BJ (cell line): ENCODE measurements at regions not wholly inside any gene's neighbourhood (a gene's known extent, or its start where the extent isn't known, plus 50 kb on each side); places are given as distances from the start of the nearest gene placed in this dataset.
A peak's percentile ranks its signal among the peaks of the same experiment; 100 is the strongest.

Source experiments
- CTCF ChIA-PET: fragments of 350-600 bp; formaldehyde crosslinking; extraction: SDS; loops from one replicate; lab custom pipeline; 2021; ENCODE audit warnings: antibody characterized with exemption, inconsistent platforms; lab: Yijun Ruan, JAX
- POLR2A ChIA-PET: fragments of 300-600 bp; sonication (Branson Sonifier 250); formaldehyde crosslinking; extraction: SDS; loops from one replicate; lab custom pipeline; 2021; ENCODE audit warnings: antibody characterized with exemption; lab: Charles Lee
- DNase-seq: peaks from one replicate; pipeline ENCODE4 v3.0.0-alpha.2; 2011; ENCODE audit warnings: low read depth
- H3K27me3 ChIP-seq: 2 replicates; pipeline ENCODE4 v1.6.0; 2011; ENCODE audit warnings: low read length; ENCODE audit not compliant: control insufficient read depth, insufficient read depth
- H3K36me3 ChIP-seq: 2 replicates; pipeline ENCODE4 v1.5.1; 2011; ENCODE audit warnings: low read length; ENCODE audit not compliant: control insufficient read depth, insufficient read depth
- H3K4me3 ChIP-seq: 2 replicates; pipeline ENCODE4 v1.5.1; 2011; ENCODE audit warnings: low read depth, mild to moderate bottlenecking, control low read depth, low read length
- TF ChIP-seq, protein P1 (sequence below): IDR thresholded peaks from 2 replicates; pipeline ENCODE4 v1.5.1; 2011; ENCODE audit warnings: low read depth, mild to moderate bottlenecking, control low read depth, inconsistent platforms, low read length, moderate library complexity; ENCODE audit not compliant: insufficient read depth

DNA sequence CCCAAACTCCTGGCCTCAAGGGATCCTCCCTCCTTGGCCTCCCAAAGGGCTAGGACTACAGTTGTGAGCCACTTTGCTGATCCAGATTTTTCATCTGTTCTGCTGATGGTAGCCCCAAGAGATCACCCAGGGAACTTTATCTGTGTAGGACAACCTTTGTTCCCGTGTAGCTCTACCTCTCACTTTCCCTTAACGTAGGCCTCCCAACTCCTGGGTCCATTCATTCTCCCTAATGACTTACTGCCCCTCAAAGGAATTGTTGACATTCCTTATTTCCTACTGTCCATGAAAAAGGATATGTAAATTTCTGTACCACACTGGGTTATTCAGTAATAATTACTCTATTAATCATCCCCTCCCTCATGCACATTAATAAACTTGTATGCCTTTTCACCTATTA, 51.0 kb upstream of the PHF24 start:
- TF ChIP-seq, protein P1, sequence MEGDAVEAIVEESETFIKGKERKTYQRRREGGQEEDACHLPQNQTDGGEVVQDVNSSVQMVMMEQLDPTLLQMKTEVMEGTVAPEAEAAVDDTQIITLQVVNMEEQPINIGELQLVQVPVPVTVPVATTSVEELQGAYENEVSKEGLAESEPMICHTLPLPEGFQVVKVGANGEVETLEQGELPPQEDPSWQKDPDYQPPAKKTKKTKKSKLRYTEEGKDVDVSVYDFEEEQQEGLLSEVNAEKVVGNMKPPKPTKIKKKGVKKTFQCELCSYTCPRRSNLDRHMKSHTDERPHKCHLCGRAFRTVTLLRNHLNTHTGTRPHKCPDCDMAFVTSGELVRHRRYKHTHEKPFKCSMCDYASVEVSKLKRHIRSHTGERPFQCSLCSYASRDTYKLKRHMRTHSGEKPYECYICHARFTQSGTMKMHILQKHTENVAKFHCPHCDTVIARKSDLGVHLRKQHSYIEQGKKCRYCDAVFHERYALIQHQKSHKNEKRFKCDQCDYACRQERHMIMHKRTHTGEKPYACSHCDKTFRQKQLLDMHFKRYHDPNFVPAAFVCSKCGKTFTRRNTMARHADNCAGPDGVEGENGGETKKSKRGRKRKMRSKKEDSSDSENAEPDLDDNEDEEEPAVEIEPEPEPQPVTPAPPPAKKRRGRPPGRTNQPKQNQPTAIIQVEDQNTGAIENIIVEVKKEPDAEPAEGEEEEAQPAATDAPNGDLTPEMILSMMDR, result no peak
- ChIA-PET CTCF (no interaction called here), POLR2A (no interaction called here)
- DNase-seq, result no peak
- Histone ChIP-seq H3K27me3 (peaks cover 7% of the 10 kb centered on the region), H3K4me3 (no peak overlapping the region), H3K36me3 (no peaks in the 10 kb centered on the region)

GRCh38 chr9:34899535-34900158, 58.4 kb upstream of the PHF24 start:
- Histone ChIP-seq H3K27me3 (peaks cover 7% of the 10 kb centered on the region), H3K36me3 (no peaks in the 10 kb centered on the region), H3K4me3 (no peak overlapping the region)
- ChIA-PET CTCF (interaction anchor here (0.6 to 3.9 kb wide), 47 partner anchors 9 to 580 kb away, joined by 3 to 57 read pairs (median 5); partner anchors contain the start of genes ATOSB, CCL21, DNAJB5 and FANCG), POLR2A (no interaction called here)
- TF ChIP-seq, protein P1, result peak; percentile 85
- DNase-seq, result peak; percentile 11

GRCh38 chr9:34898846-34899245, 59.2 kb upstream of the PHF24 start:
- TF ChIP-seq, protein P1, result no peak
- Histone ChIP-seq H3K27me3 (peaks cover 9% of the 10 kb centered on the region), H3K4me3 (no peak overlapping the region), H3K36me3 (no peaks in the 10 kb centered on the region)
- DNase-seq, result no peak
- ChIA-PET POLR2A (no interaction called here), CTCF (interaction anchor here (0.8 to 3.9 kb wide), 37 partner anchors 8 to 581 kb away, joined by 3 to 57 read pairs (median 6); partner anchors contain the start of genes DNAJB5, FANCG, PIGO and STOML2)

- CTCF ChIA-PET, result interaction anchor here (1.6 kb wide), 1 partner anchor 201 kb away, joined by 7 read pairs; the partner anchor contains the start of gene PIGO
- DNase-seq, result no peak
- Histone ChIP-seq H3K36me3 (no peaks in the 10 kb centered on the region), H3K27me3 (peaks cover 11% of the 10 kb centered on the region), H3K4me3 (no peak overlapping the region)
- POLR2A ChIA-PET, result no interaction called here
- TF ChIP-seq, protein P1, result no peak
Measured at GRCh38 chr9:34896112-34896511, 62.0 kb upstream of the PHF24 start.

DNA sequence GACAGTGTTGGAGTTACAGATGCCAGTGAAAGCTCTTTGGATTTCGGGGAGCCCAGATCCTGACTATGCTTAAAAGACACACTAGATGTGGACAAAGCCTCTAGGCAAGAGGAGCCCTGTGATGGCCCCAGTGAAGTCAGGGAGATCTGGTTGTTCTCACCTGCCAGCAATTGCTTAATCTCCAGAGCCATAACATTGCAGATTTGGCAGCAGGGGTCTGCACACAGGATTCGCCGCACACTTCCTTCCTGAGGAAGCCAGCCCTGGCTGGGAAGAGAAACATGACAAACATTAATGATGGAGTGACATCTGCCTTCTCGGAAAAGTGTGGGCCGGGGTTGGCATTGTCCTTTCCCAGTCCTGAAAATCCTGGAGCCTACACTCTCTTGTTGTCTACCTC, 65.2 kb upstream of the PHF24 start:
- H3K4me3 ChIP-seq, result no peak overlapping the region
- DNase-seq, result no peak
- POLR2A ChIA-PET, result no interaction called here
- H3K27me3 ChIP-seq, result peaks cover 14% of the 10 kb centered on the region
- TF ChIP-seq, protein P1, result no peak
- CTCF ChIA-PET, result no interaction called here
- H3K36me3 ChIP-seq, result no peaks in the 10 kb centered on the region
